NCI-H187 (cell line): ENCODE measurements at regions not wholly inside any gene's neighbourhood (a gene's known extent, or its start where the extent isn't known, plus 50 kb on each side); places are given as distances from the start of the nearest gene placed in this dataset.
"Not testable (repeated sequence)": the region's sequence is repeated elsewhere in the genome, so short reads cannot be mapped to it uniquely, and the experiment has no call there.

Source experiments
- DNase-seq, 2 experiments: peaks; one replicate each; lab custom pipeline; 2025; lab: John Stamatoyannopoulos, UW

DNA sequence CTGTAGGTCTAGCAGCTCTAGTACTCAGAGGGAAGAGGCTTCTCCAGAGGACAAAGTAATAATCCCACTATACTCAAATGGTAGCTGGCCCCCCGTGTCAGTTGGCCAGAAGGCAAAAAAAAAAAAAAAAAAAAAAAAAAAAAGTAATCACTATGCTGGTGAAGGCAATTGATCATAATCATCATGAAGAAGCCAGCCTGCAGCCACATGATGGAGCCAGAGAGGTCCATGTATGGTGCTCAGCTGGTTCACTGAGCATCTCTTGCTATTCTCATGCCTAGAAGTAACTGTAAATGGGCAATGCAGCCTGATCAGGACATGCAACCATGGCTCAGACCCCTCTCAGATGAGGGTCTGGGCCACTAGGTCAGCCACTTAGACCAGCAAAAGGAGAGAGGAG, 378.8 kb downstream of the MED13L start:
- DNase-seq = no peak

DNA sequence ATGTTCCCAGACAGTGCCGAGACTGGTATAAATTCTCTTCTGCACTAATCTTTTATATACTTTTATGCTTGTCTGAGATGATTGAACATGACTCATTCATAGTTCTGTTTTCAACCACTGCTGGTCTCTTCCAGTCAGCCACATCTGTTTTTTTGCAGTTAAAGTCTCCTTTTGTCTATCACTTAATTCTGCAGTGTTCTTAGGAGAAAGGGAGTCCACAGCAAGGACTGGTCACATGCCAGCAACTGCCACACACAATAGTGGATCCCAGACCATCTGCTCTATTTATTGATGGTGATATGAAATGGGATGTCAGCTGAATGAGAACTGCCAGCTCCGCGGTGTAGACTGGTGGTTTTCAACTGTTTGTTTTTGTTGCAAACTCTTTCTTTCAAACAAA, 379.8 kb downstream of the MED13L start:
- DNase-seq = no peak

DNA sequence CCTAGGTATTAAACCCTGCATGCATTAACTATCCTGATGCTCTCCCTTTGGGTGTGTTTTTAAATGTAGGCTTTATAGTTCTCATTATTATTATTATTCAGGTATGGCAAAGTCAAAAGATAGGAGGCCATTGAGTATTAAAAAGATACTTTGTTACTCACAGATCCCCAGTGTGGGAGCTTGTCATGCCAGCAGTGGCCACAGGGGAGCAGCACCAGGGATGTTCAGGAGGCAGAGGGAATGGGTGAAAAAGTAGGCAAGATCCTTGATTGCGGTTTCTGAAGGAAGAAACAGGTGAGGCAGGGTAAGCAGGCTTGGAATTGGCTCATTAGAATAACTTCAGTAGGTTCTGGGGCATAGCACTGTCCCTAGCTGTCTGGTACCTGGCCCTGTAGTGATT, 382.2 kb downstream of the MED13L start:
- no peak for DNase-seq

DNA sequence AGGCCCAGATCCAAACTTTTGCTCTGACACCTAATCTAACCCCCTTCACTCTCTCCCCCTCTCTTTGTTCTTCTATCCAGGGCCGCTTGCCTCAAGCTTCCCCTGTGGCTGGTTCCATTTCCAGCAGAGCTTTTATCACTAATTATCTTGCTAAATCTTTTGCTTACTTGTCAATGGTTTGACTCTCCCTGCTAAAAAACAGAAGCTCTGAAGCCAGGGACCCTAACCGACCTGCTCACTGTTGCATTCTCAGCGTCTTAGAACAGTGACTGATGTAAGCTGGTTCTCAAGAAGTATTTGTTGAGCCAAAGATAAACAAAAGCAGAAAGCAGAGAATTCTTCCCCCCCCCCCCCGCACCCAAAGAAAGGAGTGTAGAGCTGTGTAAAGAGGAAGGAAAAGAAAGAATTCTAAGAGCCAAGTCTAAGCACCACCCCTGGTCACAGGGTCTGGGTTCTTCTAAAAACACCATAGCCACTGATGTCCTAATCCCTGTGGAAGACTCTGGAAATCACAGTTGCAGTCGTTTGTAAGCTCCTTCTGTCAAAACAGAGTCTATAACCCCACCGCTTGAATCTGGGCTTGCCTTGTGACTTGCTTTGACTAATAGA, 385.8 kb downstream of the MED13L start:
- DNase-seq = no peak

DNA sequence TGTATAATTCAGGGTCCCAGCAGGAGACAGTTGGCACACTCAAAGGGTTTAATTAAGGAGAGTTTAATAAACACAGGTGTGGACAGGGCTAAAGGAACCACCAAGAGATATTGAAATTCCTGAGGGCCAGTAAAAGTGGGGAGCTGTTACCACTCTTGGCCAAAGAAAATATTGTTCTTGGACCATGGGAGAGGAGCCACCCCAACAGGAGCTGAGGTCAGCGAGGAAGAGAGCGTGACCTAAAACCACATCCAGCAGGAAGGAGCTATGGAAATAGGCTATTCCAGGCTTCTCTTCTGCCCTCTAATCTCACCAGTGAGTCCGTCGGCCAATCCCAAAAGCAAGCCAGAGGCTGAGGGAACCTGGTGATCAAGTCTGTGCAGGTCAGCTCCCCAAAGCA, 390.8 kb downstream of the MED13L start:
- DNase-seq = no peak

DNA sequence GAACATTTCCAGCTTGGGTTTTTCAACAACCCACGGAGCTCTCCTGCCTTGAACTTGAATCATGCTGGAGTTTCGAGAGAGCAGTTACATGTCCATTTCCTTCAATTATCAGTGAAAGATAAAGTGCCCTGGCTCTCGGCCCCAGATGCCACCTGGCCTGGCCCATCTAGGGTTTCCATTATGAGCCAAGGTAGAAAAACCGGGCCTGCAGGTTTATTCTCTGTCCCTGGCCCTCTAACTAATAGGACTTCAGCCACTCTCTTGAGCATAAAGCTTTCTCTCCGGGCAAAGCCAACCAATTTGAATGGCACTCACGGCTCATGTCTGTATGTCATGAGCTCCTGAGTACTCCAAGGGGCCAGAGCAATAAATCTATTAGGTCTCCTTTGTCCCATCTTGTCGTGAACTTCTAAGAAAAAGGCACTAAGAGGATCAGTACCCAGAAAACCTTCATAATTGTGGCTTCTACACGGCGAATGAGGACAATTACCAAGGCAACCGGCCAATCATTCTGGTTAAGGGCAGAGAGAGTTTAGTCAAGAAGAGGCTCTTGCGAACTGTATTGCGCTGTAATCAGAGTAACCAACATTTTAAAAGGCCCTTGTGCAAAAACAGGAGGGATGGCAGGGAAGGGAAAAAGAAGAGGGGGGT, 392.3 kb downstream of the MED13L start:
- peak; percentile 85 to 89 for DNase-seq

DNA sequence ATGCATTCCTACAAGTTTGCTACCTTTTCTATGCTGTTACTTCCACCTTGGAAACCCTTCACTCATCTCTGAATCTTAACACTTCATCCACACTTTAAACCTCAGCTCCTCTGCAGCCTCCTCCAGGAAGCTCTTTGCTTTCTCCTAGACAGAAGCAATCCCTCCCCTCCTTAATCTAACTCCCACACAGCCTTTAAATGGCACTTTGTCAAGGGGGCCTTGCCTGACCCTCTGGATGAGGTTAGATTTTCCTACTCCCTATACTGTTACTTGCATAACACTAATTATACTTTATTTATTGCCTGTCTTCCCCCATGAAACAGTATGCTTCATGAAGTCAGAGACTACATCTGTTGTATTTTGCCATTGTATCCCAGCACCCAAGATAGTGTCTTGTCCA, 394.6 kb downstream of the MED13L start:
- no peak for DNase-seq

DNA sequence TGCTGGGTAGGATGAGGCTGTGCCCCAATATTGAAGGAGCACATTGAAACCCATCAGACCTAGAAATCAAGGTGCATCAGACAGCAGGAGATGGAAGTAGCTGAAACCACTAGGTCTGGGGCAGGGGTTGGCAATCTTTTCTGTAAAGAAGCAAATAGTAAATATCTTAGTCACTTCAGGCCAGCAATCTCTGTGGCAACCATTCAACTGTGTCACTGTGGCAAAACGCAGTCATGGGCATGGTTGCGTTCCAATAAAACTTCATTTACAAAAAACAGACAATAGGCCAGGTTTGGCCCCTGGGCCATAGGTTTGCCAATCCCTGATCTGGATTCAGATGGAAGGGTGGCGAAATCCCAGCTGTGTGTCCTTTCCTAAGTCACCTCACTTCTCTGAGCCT, 397.3 kb downstream of the MED13L start:
- DNase-seq = no peak

DNA sequence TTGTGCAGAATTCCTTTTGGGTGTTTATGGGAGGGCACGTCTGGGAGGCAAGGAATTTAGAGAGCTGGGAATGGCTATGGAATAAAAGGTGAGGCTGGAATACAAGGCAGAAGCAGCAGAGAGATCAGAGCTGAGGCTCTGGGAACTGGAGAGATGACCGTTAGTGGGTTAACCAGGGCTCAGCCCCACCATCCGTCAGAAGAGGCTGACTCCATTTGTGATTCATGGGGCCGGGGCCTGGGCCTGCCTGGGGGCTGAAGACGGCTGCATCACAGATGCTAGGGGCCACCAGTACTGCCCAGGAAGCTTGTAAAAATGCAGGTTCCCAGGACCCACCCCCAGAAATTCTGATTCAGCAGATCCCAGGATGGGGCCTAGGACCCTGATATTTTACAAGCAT, 398.1 kb downstream of the MED13L start:
- no peak for DNase-seq

DNA sequence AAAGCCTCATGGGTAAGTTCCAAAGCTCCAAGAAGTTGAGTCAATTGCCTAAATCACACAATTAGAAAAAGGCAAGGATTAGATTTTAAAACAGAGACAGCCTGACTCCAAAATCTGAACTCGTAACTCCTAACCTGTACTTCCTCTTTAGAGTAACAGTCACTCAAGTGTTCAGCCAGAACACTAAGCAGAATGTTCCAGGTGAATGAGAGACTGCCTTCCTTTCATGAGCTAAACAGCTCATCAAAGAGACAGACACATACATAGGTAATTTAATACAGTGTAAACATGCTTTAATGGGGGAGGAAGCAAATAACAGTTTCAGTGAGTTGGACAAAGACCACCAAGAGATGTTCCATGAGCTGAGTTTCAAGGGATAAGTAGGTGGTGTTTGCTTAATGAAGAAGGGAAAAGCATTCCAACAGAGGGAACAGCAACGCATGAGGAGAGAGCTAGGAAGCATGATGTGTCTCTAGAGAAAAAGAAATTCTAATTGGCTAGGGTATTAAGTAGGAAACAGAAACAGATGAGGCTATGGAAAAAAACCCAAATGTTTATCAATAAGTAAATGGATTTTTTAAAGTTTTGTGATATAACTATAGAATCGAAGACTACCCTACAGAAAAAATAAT, 403.9 kb downstream of the MED13L start:
- no peak for DNase-seq

DNA sequence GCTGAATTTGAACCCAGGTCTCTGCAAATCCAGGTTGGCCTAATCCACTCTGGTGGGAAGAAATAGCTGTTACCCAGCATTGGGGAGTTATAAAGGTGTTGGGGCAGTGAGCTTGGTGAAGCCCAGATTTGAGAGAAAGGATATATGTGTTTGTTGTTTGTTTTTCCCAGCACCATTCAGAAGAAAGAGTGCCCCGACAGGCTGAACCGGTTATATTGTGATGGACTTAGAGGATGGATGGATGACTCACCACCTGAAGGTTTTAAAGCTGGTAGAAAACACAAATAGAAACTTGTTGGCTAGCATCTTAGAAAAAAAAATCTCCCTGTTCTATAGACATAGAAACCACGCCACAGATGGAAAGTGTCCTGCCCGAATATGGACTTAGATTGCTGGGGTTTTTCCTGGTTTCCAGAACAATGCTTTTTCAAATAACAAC, 404.6 kb downstream of the MED13L start:
- no peak for DNase-seq

DNA sequence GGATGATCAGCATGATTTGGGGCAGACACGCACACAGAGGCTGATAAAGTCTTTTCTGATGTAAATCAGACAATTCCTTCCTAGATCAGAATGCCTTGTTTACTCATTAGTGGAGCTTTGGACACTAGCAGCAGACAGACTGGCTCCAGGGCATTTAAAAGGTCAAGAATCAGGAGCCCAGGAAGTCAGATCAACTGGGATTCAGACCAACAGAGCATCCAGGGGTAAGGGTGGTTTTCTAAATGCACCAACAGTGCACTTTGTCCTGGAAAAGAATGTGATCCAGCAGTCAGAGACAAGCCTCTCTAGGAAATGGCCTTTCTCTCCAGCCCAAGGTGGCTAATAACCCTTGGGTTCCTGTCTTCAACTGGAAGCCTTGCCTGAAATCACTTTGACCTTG, 405.3 kb downstream of the MED13L start:
- no peak for DNase-seq

DNA sequence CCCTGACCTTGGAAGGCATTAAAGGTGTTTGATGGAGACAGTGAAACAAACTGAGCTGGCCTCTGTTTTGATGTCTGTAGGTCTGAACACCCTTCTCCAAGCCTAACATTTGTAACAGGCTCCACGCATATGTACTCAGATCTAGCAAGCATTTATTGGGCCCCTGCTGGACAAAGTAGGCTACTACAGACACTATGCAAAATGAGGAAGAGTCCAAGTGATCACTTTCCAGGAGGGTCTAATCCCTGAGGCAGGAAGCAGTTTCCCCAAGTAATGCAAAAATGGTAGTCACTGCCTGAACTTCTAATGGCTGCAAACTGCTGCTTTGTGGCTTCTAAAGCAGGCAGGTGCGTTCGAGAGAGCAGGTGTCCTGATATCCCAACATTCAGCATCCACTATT, 405.8 kb downstream of the MED13L start:
- peak; percentile 55 to 58 for DNase-seq

DNA sequence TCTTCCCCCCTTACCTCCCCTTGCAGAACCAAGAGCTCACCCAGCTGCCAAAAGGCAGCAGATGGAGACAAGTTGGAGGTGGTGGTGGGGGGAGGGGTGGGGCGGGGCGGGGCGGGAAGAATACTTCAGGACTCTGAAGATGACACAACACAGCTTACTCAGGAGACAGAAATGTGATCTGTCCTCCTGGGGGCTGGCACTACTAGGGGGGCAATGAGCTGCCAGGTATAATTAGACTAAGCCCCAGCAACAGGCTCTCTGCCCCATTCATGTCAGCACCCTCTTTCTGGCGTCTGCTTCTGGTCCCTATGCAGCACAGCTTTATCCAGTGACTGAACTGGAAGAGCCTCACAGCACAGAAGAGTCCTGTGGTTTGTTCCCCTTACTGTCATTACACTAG, 407.0 kb downstream of the MED13L start:
- no peak for DNase-seq

DNA sequence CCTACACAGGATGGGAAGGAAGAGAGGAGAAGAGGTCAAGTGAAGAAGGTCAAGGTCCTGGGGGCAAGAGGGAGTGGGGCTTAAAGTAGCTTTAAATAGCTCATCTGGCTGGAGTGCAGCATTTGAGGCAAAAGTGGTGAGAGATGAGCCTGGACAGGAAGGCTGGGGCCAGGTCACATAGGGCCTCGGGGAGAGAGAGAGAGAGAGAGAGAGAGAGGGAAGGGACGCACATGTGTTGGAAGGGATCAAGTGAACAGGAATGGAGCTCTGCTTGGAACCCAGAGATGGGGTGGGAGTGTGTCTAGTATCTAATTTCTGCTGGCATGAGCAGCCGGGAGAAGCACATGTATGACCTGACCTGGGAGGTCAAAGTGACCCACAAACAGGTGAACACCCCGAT, 407.5 kb downstream of the MED13L start:
- DNase-seq = no peak

DNA sequence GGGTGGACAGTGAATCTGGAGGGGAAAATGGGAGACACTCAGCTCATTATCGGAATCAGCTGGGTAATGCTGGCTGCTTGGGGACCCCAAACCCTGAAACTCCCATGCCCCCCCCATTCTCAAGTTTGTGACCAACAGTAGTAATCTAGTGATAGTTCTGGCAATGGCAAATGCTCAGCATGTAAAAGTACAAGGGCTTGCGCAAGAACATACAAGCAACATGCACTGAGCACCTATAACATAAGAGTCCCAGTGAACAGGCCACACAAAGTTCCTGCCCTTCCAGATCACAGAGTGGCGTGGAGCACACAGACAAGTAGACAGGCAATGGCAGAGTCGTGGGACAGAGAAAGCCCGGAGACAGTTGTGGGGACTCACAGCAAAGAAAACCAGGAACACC, 407.9 kb downstream of the MED13L start:
- no peak for DNase-seq

DNA sequence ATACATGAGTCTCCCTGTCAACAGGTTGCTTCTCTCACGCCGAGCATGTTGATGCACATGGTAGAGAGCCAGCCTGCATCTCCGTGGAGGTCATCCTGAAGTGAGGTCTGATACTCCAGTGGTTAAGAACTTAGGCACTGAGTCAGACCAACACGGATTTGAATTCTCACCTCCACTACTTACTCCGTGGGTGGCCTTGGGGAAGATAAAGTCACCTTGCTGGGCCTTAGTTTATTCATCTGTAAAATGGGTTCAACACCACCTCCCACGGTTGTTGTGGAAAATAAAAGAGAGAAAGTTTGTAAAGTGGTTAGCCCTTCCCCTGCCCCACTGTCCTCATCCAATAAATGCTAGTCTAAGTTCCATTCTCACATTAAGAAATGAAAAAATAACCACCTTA, 408.9 kb downstream of the MED13L start:
- no peak for DNase-seq

DNA sequence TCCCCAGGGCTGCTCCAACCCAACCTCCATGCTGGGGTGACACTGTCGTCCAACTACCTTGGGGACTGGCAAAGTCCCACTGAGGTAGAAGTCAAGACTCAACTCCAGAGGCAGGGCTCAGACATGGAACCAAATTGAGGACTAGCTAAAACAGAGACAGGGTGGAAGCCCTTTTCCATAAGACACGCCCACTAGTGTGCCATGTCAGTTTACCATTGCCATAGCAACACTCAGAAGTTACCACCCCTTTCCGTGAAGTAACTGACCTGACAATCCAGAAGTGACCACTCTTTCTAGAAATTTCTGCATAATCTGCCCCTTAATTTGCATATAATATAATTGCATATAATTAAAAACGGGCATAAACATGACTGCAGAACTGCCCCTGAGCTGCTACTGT, 409.6 kb downstream of the MED13L start:
- DNase-seq = no peak

DNA sequence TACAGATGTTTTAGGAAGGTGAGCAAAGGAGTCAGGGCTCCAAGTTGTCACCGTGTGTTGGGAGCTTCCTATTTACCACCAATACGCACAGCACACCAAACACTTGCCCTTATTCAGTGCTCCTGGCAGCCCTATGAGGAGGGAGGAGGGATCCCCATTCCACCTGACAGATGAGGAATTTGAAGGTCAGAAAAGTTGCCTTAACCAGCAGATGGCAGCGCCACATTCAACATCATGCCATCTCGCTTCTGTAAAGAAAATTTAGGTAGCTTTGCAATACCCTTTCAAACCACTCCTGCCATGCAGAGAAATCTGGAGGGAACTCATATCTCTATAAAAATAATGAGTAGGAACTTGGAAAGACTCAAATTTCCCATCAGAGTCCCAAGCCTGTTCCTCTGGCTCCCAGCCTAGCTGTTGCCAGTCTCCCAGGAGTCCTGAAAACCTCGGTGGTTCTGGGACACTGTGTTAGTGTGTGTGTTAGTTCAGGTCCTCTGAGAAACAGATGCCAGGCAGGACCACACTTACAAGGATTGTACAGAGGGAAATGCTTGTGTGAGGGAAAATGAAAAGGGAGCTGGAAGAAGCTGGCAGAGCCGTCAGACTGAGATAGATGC, 410.5 kb downstream of the MED13L start:
- DNase-seq = no peak

DNA sequence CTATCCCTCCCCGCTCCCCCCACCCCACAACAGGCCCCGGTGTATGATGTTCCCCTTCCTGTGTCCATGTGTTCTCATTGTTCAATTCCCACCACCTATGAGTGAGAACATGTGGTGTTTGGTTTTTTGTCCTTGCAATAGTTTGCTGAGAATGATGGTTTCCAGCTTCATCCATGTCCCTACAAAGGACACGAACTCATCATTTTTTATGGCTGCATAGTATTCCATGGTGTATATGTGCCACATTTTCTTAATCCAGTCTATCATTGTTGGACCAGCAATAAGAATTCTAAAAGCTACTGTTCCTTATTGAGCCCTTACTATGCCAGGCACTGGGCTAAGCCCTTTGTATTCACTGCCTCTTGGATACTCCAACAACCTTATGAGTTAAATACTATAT, 411.2 kb downstream of the MED13L start:
- not testable (repeated sequence) for DNase-seq

DNA sequence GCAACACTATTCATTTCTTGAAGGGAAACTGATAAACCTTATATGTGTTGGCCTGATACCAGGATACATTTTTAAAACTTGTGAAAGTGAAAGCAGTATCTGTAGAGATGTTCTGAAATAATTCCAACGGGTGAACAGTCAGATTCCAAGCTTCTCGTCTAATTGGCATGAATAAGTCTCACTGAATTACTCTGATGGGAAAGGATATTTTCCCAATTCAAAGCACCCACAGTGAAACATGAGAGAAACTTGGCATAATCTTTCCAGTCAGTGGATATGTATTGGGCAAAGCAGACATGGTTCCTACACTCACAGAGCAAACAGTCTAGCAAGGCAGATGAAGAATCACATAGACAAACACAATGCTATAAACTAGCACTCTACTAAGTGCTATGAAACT, 413.1 kb downstream of the MED13L start:
- no peak for DNase-seq

DNA sequence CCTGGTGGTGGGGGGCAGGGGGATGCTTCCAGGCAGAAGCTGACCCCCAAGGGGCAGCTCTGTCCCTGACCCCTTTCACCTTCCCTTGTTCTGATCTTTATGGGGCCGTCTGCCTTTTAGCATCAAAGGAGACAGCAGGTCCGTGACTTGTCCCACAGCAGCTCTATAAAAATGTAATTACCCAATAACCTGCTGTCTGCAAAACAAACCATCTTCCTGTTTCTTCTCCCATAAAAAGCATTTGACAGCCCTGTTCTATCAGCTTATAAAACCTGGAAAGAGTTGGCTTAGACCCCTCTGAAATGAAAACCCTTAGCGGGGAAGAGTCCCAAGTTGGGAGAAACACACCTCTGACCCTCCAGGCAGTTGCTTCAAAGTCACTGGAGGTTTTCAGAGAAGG, 416.9 kb downstream of the MED13L start:
- DNase-seq = no peak

DNA sequence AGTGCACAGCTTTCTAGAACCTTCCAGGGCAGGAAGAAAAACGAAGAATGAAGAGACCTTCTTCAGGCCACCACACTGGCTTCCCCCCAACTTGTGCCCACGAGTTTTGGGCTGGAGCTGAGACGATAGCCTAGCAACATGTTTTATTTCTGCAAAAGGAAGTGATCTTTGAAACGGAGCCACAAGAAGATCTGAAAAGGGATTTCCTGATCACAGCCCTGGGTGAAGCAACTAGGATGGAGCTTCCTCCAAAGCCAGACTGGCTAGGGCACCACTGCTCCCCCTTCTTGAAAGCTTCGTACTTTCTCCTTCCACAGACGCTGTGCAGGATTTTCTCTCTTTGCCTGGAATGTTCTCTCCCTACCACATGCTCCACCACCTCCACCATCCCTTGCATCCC, 418.3 kb downstream of the MED13L start:
- no peak for DNase-seq
